ENCODE measurements at regions not wholly inside any gene's neighbourhood (a gene's known extent, or its start where the extent isn't known, plus 50 kb on each side); places are given as distances from the start of the nearest gene placed in this dataset.

DNA sequence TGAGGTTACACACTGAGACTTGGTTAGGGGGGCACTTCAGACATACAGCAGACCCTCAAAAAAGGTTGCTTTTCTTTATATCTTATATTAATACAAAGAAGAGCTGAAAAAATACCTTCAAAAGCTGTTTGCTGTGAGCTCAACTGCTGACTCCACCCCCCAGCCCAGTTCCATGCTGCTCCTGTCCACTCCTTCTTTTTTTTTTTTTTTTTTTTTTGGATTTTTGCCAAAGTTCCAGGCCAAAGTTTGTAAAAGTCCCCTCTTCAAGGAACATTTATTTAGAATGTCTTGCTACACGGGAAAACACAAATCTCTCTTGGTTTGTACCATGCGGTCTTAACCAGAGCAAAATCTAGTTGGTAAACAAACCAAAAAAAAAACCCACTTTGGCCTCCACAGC, 85.3 kb upstream of the AKAP12 start:
- Histone ChIP-seq H3K9ac (ENCODE audit: insufficient read length, low read depth) (no peak overlapping the region), H3K9me3 (ENCODE audit: insufficient read depth, low read length) (no peaks in the 10 kb centered on the region), H3K36me3 (ENCODE audit: insufficient read depth, insufficient read length, low read length) (no peaks in the 10 kb centered on the region), H3K4me3 (ENCODE audit: insufficient read length, low read depth) (no peak overlapping the region), H3K27me3 (ENCODE audit: insufficient read depth, insufficient read length) (no peaks in the 10 kb centered on the region), H3K4me1 (ENCODE audit: insufficient read depth, insufficient read length) (no peaks in the 10 kb centered on the region)
- TF ChIP-seq ZNF274 (IDR thresholded peaks at IDR 0.05; ENCODE audit: low read depth, low read length): no peak
- TF ChIP-seq YY1 (IDR thresholded peaks at IDR 0.05; ENCODE audit: insufficient read depth, insufficient read length): no peak
- no peak for TF ChIP-seq SUZ12 (IDR thresholded peaks at IDR 0.05; ENCODE audit: extremely low read depth, insufficient read depth, insufficient read length)
- DNase-seq (ENCODE audit: low read depth, low spot score): no peak

DNA sequence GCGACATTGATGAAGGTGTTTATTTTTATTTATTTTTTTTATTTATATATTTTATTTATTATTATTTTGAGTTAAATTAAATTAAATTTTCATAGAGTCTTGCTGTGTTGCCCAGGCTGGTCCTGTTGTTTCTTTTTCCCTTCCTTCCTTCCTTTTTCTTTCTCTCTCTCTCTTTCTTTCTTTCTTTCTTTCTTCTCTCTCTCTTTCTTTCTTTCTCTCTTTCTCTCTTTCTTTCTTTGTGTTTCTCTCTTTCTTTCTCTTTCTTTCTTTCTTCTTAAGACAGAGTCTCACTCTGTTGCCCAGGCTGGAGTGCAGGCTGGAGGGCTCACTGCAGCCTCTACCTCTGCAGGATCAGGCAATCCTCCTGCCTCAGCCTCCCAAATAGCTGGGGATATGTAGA, 84.7 kb upstream of the AKAP12 start:
- Histone ChIP-seq H3K27me3 (ENCODE audit: insufficient read depth, insufficient read length) (no peaks in the 10 kb centered on the region), H3K4me3 (ENCODE audit: insufficient read length, low read depth) (no peak overlapping the region), H3K9me3 (ENCODE audit: insufficient read depth, low read length) (no peaks in the 10 kb centered on the region), H3K36me3 (ENCODE audit: insufficient read depth, insufficient read length, low read length) (no peaks in the 10 kb centered on the region), H3K4me1 (ENCODE audit: insufficient read depth, insufficient read length) (no peaks in the 10 kb centered on the region), H3K9ac (ENCODE audit: insufficient read length, low read depth) (no peak overlapping the region)
- DNase-seq (ENCODE audit: low read depth, low spot score): no peak
- TF ChIP-seq ZNF274 (IDR thresholded peaks at IDR 0.05; ENCODE audit: low read depth, low read length) (no peak), YY1 (IDR thresholded peaks at IDR 0.05; ENCODE audit: insufficient read depth, insufficient read length) (no peak)

DNA sequence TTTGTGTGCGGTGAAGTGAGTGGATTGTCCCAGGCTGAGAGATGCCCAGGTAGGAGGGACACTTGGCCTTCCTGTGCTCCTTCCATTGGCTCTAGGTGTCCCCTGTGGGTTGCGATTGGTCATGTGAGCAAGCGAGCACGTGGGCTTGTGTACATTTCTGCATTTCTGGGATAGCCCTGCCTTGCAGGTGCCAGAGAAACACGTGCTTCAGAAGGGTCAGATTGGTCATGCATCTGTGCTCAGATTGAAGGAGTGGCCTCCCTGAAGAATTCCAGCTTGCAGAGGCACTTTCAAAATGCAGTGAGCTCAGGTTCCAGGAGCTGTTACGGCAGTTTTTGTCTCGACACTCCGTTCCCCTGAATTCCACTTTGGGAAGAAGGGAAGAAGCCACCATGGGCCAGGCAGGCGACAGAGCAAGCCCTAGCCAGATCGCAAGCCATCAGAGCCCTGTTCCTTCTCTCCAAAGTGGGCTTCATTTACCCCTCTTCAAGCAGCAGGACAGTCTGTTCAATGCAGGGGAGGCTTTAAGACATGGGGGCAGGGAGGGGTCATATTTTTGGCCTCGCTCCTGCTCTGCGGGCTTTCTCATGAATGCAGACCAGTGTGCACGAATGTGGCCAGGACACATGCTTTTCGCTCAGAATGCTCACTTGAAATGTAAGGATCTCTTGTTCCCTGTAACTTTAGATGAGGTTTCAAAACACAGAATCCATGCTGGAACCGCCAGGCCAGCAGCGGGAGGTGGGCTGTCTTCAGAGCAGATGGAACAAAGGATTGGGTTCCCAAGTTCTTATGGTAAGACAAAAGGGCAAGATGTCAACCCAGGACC, 78.6 kb upstream of the AKAP12 start:
- no peak overlapping the region for H3K9ac ChIP-seq (ENCODE audit: insufficient read length, low read depth)
- H3K4me1 ChIP-seq (ENCODE audit: insufficient read depth, insufficient read length): no peaks in the 10 kb centered on the region
- no peak for TF ChIP-seq ZNF274 (IDR thresholded peaks at IDR 0.05; ENCODE audit: low read depth, low read length)
- H3K4me3 ChIP-seq (ENCODE audit: insufficient read length, low read depth): no peak overlapping the region
- no peak for DNase-seq (ENCODE audit: low read depth, low spot score)
- H3K9me3 ChIP-seq (ENCODE audit: insufficient read depth, low read length): no peaks in the 10 kb centered on the region
- no peaks in the 10 kb centered on the region for H3K27me3 ChIP-seq (ENCODE audit: insufficient read depth, insufficient read length)
- no peaks in the 10 kb centered on the region for H3K36me3 ChIP-seq (ENCODE audit: insufficient read depth, insufficient read length, low read length)

DNA sequence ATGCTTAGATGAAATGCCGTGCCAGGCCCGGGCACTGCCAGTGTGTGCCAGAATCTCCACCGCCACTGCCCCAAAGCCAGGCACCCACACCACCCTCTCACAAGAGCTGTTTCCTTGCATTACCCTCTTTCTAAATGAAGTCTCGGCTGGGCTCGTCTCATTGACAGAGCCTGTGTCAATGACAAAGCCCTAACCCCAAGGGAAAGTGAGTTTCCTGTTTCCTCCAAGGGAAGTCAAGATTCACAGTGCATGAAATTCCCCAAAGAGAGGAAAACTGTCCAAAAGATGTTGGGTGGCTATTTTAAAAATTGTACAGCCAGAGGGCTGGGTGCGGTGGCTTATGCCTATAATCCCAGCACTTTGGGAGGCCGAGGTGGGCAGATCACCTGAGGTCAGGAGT, 75.4 kb upstream of the AKAP12 start:
- Histone ChIP-seq H3K9me3 (ENCODE audit: insufficient read depth, low read length) (no peaks in the 10 kb centered on the region), H3K4me1 (ENCODE audit: insufficient read depth, insufficient read length) (no peaks in the 10 kb centered on the region), H3K4me3 (ENCODE audit: insufficient read length, low read depth) (no peak overlapping the region), H3K9ac (ENCODE audit: insufficient read length, low read depth) (no peak overlapping the region), H3K36me3 (ENCODE audit: insufficient read depth, insufficient read length, low read length) (no peaks in the 10 kb centered on the region), H3K27me3 (ENCODE audit: insufficient read depth, insufficient read length) (no peaks in the 10 kb centered on the region)
- no peak for DNase-seq (ENCODE audit: low read depth, low spot score)
- TF ChIP-seq YY1 (IDR thresholded peaks at IDR 0.05; ENCODE audit: insufficient read depth, insufficient read length) (no peak), SUZ12 (IDR thresholded peaks at IDR 0.05; ENCODE audit: extremely low read depth, insufficient read depth, insufficient read length) (no peak)

DNA sequence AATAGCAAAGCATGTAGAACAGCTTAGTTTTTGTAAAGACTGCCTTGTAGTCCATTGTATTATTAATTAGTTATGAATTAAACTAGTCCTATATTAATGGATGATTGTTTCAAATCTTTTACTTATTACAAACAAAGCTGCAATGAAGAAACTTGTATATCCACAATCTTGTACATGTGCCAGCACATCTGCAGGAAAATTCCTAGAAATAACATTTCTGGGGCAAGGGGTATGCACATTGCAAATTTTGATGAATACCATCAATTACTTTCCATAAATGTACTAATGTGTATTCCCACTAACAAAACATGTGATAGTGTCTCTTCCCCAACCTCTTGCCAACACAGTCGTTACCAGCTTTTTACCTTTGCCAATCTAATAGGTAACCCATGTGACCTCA, 73.6 kb upstream of the AKAP12 start:
- no peaks in the 10 kb centered on the region for H3K27me3 ChIP-seq (ENCODE audit: insufficient read depth, insufficient read length)
- DNase-seq (ENCODE audit: low read depth, low spot score): no peak
- TF ChIP-seq SUZ12 (IDR thresholded peaks at IDR 0.05; ENCODE audit: extremely low read depth, insufficient read depth, insufficient read length): no peak
- no peak for TF ChIP-seq YY1 (IDR thresholded peaks at IDR 0.05; ENCODE audit: insufficient read depth, insufficient read length)

DNA sequence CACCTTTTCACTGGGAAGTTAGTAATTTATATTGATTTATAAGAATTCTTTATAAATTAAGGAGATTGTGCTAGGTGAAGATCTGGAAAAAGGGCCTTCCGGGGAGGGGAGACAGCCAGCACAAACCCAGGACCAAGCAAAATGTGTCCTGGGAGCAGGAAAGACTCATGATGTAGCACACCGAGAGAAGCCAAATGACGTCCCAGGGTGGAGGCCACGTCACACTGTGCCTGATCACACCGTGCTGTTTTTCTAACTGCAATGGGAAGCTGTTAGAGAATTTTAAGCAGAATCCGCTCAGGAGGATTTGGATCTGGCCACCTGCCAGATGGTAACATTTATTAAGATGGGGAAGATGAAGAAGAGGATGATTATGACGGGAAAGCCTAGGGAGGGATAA, 72.7 kb upstream of the AKAP12 start:
- Histone ChIP-seq H3K4me1 (ENCODE audit: insufficient read depth, insufficient read length) (no peaks in the 10 kb centered on the region), H3K27me3 (ENCODE audit: insufficient read depth, insufficient read length) (no peaks in the 10 kb centered on the region), H3K9ac (ENCODE audit: insufficient read length, low read depth) (no peak overlapping the region), H3K4me3 (ENCODE audit: insufficient read length, low read depth) (no peak overlapping the region), H3K9me3 (ENCODE audit: insufficient read depth, low read length) (no peaks in the 10 kb centered on the region), H3K36me3 (ENCODE audit: insufficient read depth, insufficient read length, low read length) (no peaks in the 10 kb centered on the region)
- TF ChIP-seq SUZ12 (IDR thresholded peaks at IDR 0.05; ENCODE audit: extremely low read depth, insufficient read depth, insufficient read length): no peak
- no peak for TF ChIP-seq ZNF274 (IDR thresholded peaks at IDR 0.05; ENCODE audit: low read depth, low read length)
- TF ChIP-seq YY1 (IDR thresholded peaks at IDR 0.05; ENCODE audit: insufficient read depth, insufficient read length): no peak
- no peak for DNase-seq (ENCODE audit: low read depth, low spot score)

More for the DNA sequence above, 73.6 kb upstream of the AKAP12 start:
- Histone ChIP-seq H3K9me3 (ENCODE audit: insufficient read depth, low read length) (no peaks in the 10 kb centered on the region), H3K4me3 (ENCODE audit: insufficient read length, low read depth) (no peak overlapping the region), H3K36me3 (ENCODE audit: insufficient read depth, insufficient read length, low read length) (no peaks in the 10 kb centered on the region), H3K4me1 (ENCODE audit: insufficient read depth, insufficient read length) (no peaks in the 10 kb centered on the region), H3K9ac (ENCODE audit: insufficient read length, low read depth) (no peak overlapping the region)

DNA sequence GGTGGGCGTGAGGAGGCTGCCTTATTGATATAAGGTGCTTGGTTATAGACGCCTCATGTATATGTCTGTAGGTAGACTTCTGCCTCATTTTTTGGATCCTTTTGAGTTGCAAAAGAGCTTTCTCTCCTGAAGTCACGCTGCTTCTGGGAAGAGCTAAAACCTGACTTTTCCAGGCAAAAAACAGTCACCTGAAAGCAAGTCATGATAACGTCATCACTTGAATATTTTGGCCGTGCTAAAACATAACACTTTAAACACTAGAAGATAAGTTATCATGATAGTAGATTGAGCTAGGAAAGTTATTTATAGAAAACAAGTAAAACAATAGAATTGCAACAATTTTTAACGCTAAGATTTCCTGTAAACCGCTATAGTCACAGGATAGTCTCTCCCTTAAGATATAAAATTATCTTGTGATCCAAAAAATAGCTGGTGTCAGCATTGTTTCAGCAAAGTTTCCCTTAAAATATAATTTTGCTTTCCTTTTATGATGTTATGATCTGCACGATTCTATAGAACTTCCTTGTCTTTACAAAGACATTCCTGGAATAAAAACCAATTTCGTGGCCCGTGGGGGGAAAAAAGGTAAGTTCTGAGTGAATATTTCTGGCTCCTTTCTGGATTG, 69.0 kb upstream of the AKAP12 start:
- Histone ChIP-seq H3K9me3 (ENCODE audit: insufficient read depth, low read length) (no peaks in the 10 kb centered on the region), H3K4me1 (ENCODE audit: insufficient read depth, insufficient read length) (no peaks in the 10 kb centered on the region), H3K9ac (ENCODE audit: insufficient read length, low read depth) (no peak overlapping the region), H3K4me3 (ENCODE audit: insufficient read length, low read depth) (no peak overlapping the region), H3K27me3 (ENCODE audit: insufficient read depth, insufficient read length) (no peaks in the 10 kb centered on the region), H3K36me3 (ENCODE audit: insufficient read depth, insufficient read length, low read length) (no peaks in the 10 kb centered on the region)
- DNase-seq (ENCODE audit: low read depth, low spot score): no peak
- TF ChIP-seq YY1 (IDR thresholded peaks at IDR 0.05; ENCODE audit: insufficient read depth, insufficient read length) (no peak), SUZ12 (IDR thresholded peaks at IDR 0.05; ENCODE audit: extremely low read depth, insufficient read depth, insufficient read length) (no peak)
